Inflammatory macrophage (primary cell): ENCODE measurements at regions not wholly inside any gene's neighbourhood (a gene's known extent, or its start where the extent isn't known, plus 50 kb on each side); places are given as distances from the start of the nearest gene placed in this dataset.
"Not testable (repeated sequence)": the region's sequence is repeated elsewhere in the genome, so short reads cannot be mapped to it uniquely, and the experiment has no call there.

Source experiments
- DNase-seq, 2 donors: peaks; one replicate each; pipeline ENCODE4 v3.0.0-alpha.2; 2020 to 2022

DNA sequence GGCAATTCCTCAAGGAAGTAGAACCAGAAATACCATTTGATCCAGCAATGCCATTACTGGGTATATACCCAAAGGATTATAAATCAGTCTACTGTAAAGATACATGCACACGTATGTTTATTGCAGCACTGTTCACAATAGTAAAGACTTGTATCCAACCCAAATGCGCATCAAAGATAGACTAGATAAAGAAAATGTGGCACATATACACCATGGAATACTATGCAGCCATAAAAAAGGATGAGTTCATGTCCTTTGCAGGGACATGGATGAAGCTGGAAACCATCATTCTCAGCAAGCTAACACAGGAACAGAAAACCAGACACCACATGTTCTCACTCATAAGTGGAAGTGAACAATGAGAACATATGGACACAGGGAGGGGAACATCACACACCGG is 130.0 kb upstream of the HS3ST4 start:
- not testable (repeated sequence) for DNase-seq

DNA sequence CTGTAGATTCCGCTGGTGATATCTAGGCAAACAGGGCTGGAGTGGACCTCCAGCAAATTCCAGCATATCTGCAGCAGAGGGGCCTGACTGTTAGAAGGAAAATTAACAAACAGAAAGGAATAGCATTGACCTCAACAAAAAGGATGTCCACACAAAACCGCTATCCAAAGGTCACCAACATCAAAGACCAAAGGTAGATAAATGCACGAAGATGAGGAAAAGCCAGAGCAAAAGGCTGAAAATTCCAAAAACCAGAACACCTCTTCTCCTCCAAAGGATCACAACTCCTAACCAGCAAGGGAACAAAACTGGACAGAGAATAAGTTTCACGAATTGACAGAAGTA is 134.8 kb upstream of the HS3ST4 start:
- not testable (repeated sequence) for DNase-seq

DNA sequence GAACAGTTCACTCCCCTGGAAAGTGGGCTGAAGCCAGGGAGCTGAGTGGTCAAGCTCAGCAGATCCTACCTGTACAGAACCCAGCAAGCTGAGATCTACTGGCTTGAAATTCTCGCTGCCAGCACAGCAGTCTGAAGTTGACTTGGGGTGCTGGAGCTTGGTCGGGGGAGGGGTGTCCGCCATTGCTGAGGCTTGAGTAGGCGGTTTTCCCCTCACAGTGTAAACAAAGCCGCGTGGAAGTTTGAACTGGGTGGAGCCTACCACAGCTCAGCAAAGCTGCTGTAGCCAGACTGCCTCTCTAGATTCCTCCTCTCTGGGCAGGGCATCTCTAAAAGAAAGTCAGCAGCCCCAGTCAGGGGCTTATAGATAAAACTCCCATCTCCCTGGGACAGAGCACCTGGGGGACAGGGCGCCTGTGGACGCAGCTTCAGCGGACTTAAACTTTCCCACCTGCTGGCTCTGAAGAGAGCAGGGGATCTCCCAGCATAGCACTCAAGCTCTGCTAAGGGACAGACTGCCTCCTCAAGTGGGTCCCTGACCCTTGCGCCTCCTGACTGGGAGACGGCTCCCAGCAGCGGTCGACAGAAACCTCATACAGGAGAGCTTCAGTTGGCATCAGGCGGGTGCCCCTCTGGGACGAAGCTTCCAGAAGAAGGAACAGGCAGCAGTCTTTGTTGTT is 135.3 kb upstream of the HS3ST4 start:
- DNase-seq, result not testable (repeated sequence)

DNA sequence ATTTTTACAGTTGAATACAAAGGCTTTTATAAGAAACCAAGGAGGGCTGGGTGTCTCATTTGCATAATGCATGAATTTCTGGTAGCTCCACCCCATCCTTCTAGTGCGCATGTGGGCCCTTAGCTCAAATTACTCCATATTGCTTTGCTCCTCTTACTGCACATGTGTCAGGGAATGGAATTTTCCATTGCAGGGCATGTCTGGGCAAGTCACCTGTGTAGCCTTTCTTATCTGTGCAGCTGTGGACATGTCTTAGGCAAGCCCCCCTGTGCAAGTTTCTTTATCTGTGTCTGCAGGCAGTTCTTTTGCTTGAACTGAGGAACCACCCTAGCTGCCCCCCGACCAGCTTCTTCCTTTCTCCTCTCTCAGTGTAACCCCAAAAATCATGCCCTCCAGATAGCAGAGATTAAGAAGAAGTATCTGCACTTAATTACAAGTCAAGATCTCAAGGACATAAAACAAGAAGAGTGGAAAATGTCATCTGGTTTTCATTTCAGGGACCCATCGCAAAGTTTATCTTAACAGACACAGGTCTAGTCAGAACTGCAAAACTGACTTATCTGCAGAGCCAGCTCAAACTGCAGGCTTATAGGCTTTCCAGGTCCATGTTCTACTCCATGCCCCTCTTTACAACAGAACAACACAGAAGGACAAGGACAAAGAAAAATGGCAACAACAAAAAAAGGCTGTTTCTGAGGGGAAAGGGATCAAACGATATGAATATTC is 137.9 kb upstream of the HS3ST4 start:
- no peak for DNase-seq

DNA sequence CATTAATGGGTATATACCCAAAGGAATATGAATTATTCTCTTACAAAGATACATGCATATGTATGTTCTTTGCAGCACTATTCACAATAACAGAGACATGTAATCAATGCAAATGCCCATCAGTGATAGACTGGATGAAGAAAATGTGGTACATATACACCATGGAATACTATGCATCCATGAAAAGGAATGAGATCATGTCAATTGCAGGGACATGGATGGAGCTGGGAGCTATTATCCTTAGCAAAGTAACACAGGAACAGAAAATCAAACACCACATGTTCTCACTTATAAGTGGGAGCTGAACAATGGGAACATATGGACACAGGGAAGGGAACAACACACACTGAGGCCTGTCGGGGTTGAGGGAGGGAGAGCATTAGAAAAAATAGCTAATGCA is 141.1 kb upstream of the HS3ST4 start:
- DNase-seq, result no peak

DNA sequence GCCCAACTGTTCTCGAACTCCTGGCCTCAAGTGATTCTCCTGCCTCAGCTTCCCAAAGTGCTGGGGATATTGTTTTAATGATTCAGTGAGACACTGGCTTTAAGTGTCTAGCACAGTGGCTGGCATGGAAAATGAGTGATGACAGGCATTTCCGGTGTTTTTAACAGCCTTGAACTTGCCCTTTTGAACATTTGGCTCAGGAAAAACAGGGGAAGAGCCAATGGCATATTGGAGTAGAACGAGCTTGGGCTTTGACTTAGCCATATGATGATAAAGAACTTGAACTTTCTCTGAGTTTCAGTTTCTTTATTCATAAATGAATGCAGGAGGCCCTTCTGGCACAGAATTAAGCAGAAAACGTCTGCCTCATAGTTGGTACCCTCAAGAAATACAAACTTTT is 145.0 kb upstream of the HS3ST4 start:
- no peak for DNase-seq

DNA sequence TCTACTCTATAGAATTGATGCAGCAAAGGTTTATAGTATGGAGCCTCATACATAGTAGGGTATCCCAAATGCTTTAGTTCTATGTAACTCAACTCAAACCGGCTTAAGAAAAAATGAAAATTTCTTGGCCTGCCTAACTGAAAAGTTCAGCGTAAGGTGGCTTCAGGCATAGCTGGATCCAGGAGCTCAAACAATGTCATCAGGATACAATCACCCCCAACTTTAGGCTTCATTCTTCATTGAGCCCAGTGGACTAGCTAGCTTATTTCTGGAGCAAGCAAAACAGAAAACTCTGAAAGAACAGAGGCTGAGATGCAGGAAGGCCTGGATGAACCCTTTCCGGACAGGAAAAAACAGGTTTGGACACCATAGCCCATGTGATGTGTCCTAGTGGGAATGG is 147.5 kb upstream of the HS3ST4 start:
- no peak for DNase-seq

DNA sequence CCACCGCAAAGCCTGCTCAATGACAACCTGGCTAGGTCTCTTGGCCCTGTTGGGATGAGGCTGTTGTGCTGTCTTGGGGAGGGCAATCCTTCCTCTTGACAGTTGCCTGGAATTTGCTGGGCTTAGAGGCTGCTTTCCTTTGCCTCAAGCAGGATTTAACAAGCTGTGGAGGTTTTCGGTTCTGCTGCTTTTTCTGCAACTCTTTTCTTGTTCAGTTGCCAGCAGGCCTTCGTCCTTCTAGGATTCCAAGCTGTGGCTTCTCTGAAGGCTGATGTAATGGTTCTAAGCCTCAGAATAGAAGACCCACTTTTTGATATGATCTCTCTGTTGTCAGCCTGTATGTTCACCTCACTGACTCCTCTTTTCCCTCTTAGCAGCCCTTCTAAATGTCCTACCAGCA is 149.5 kb upstream of the HS3ST4 start:
- no peak for DNase-seq

DNA sequence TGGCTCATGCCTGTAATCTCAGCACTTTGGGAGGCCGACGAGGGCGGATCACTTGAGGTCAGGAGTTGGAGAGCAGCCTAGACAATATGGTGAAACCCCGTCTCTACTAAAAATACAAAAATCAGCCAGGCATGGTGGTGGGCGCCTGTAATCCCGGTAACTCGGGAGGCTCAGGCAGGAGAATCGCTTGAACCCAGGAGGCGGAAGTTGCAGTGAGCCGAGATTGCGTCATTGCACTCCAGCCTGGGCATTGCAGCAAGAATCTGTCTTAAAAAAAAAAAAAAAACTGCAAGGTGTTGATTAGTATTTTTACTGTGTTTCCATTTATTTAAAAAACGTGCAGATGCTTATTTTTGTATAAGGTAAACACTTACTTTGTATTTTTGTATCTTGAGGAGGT is 152.0 kb upstream of the HS3ST4 start:
- DNase-seq, result not testable (repeated sequence)

DNA sequence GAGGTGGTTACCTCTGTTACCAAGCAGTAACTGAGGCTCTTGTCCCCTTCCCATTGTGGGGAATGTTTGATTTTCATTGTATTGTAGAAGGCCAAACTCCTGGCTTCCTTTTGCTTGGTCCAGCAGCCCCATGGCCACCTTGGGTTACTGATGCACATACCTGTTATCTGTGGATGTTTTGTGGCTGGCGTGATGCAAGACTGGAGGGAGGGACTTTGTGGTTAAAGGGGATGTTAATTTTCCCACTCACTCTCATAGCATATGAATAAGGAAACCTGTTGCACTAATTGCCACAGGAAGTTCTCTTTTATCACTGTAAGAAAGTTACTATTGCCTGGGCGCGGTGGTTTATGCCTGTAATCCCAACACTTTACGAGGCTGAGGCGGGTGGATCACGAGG is 168.6 kb upstream of the HS3ST4 start:
- no peak for DNase-seq

DNA sequence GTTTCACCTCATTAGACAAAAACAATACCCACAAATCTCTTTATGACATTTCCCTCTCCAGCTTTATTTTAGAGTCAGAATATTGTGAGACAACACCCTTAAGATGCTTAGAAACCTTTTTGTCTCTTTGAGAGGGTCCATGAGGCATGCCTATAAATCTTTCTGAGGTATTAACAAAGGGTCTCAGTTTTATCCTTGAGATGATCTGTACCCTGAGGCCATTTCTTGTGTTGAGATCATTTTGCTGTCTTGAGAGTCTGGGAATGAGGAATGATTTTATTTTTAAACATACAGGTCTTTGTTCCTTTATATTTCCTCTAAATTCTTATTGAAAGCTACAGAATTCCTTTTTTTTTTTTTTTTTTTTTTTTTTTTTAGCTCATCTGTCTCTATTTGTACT is 179.7 kb upstream of the HS3ST4 start:
- DNase-seq, result no peak

DNA sequence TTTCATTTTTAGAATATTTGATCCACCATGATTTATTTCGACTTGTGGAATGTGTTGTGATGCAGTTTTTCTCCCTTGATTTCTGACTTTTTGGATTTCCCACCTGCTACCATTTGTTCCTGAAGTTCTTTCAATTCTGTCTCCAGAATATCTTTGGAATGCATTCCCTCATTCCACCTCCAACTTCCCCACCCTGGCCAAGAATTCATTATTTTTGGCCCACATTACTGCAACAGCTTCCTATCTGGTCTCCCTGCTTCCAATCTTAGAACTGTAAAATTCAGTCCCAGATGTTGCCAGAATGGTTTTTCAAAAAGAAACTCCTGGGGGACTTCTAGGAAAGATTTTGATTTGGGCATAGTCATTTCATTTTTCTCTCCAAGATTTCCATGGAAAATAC is 182.3 kb upstream of the HS3ST4 start:
- no peak for DNase-seq

DNA sequence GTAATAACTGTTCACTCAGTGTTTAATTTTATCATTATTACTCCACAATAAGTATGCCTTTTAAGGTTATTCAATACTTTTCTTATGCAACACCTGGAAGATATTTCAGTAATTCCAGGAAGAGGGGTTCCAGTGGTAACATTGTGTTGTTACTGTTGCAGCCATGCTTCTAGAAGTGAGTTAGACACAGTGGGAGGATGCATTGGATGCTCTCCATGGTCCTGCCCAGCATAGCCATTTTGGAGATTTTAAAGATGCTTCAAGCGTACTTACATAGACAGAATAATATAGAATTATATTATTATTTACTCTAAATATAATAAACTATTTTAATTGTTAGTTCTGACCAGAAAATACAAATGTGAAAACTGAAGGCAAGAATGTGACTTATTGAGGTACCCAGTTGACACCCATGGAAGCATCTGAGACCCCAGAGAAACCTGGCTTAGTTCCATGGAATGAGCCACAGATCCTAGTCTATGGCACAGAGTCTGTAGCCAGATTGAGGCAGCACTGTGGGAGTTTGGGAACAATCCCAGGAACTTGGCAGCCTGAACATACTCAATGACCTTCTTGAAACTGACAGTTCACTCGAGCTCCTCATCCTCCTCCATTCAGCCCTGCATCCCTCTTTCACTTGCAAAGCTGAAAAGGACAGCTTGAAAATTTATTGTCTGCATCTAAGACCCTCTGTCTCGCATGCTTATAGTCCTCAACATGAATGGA is 190.1 kb upstream of the HS3ST4 start:
- no peak for DNase-seq

DNA sequence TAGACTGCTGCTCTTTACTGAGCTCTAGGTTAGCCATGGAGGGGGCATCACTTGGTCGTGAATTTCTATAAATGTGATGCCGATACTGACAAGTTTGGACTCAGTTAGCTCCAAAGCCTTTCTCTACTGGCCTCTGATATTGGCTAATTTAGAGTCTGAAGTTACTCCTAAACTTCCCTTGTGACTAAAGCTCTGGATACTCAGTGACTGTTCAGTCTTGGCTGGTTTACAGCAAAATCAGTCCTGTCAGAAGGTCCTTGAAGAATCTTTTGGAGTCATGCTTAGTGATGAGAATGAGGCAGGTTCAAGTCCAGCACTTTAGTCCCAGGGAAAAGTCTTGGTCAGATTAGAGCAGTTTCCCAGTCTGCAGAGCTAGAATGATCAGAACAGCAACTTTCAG is 197.5 kb upstream of the HS3ST4 start:
- no peak for DNase-seq

DNA sequence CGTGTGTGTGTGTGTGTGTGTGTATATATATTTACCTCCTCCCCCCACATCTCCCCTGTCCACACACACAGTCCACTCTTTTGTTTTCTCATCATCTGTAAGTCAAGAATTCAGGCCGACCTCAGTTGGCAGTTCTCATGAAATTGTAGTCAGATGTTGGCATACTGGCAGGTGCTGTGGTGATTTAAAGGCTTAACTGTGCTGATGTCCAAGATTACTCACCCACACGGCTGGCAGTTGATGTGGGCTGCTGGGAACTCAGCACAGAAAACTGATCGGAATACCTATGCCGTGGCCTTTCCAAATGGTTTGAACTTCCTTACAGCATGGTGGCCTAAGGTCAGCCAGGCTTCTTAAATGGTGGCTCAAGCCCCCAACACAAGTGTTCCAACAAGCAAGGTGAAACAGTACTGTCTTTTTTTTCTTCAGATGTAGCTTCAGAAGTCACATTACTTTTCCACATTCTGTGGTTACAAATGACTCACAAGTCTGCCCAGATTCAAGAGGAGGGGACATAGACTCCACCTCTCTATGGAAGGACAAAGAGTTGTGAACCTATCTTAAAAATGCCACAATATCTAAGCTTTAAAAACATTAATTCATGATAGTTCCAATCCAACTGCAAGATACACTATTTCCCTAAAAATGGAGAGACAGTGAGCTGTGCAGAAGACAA is 198.5 kb upstream of the HS3ST4 start:
- DNase-seq, result no peak

DNA sequence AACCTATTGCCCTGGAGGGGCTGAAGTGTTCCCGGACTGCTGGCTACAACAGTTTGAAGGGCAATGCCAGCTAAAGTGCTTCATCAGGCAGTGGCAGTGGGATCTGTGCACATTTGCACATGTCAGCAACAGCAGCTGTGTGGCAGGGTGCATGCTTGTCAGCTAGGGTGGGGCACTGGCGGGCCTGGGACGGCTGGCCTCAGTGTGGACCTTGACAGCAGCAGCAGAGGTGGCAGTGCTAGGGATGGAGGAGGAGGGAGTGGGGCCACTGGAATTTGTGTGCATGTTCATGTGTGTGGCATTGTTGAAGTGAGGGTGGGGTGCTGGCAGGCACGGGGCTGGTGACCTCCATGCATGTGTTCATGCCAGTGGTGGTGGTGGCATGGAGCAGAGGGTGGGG is 203.3 kb upstream of the HS3ST4 start:
- DNase-seq, result no peak

DNA sequence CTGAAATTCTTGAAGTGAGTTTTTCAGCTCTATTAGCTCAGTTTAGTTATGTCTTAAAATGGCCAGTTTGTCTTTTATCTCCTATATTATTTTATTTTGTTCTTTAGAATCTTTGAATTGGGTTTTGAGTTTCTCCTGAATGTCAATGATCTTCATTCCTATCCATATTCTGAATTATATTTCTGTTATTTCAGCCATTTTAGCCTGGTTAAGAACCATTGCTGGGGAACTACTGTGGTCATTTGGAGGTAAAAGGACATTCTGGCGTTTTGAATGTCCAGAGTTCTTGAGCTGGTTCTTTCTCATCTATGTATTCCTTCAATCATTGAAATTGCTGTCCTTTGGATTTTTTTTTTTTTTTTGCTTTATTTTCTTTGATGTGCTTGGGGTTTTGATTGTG is 203.9 kb upstream of the HS3ST4 start:
- DNase-seq, result no peak

DNA sequence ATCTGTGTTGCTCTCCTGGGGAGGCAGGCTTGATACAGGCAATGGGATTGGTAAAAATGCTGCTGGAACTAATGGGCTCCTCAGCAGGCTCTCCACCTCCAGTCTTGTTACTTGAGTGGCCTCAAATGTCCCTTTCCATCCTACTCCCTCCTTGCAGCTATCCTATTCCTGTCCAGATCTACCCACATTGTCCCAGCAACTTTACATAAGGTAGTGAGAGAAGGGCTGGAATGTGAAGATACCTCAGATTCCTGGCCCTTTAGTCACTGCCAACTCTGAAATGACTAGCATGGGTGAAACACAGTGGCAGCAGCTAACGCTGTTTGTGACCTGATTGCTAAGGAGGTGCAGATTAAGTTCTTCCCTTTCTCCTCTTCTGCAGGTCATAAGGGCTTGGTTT is 210.1 kb upstream of the HS3ST4 start:
- DNase-seq, result no peak

DNA sequence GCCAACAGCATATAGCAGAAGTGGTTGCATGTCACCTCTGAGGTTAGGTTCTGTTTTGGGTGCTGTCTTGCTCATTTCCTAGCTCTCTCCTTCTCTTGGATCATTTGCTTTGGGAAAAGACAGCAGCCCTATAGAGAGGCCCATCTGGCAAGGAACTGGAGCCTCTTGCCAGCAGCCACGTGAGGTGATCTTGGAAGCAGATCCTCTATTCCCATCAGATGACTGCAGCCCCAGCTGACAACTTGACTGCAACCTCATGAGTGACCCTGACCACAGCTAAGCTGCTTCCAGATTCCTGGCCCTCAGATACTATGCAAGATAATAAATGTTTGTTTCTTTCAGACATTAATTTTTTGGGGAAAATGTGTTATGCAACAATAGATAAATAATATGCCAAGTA is 213.3 kb upstream of the HS3ST4 start:
- no peak for DNase-seq

DNA sequence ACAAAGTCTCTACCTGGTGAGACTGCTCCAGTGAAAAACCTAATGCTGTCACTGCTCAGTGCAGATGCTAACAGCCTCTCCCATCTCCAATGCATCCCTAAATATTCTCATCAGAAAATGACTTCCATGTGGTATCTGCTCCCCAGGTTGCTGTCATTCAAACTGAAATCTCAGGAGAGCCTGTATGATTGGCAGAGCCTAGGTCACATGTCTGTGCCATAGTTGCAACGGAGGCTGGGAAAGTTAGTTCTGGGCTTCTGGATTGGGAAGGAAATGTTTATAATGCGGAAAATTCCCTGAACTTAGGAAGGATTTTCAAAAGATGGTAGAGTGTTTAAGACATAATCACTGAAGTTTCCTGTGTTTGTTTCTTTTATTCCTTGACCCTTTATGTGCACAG is 206.4 kb upstream of the ZKSCAN2 start:
- no peak for DNase-seq

DNA sequence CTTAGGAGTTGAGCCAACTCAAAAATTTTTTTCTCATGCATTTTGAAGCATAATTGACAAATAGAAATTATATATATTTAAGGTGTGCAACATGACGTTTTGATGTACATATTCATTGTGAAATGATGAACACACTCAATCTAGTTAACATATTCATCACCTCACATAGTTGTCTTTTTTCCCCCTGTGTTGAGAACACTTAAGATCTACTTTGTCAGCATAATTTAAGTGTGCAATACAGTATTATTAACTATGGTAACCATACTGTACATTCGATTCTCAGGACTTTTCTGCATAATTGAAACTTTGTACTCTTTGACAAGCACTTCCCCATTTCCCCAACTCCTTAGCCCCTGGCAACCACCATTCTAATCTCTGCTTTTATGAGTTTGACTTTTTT is 192.2 kb upstream of the ZKSCAN2 start:
- DNase-seq, result no peak

DNA sequence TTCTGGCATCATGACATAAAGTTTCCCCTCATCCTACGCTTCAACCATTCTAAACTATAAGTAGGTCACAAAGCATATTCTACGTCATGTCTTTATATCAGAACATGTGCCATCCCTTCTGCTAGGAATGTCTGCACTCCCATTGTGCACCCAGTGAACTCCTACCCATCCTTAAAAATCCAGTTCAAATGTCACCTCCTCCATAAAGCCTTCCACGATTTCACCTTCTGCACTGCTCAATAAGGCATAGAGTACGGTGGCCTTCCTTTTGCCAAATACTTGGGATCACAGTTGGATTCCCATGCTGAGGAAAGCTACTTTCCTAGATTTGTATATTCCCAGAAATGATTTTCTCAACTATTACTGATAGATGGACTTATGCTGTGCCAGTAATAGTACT is 186.3 kb upstream of the ZKSCAN2 start:
- DNase-seq, result no peak

DNA sequence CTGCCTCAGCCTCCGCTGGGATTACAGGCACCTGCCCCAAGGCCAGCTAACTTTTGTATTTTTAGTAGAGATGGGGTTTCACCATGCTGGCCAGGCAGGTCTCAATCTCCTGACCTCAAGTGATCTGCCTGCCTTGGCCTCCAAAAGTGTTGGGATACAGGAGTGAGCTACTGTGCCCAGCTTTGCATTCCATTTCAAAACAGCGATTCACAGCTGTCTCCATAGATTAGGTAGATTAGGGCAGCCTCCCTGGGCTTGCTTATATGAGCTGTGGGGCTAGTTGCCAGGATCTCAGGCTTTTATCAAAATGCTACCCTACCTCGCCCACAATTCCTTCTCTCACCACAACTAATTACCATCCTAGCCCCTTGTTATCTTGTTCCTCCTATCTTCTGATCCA is 176.4 kb upstream of the ZKSCAN2 start:
- DNase-seq, result no peak

DNA sequence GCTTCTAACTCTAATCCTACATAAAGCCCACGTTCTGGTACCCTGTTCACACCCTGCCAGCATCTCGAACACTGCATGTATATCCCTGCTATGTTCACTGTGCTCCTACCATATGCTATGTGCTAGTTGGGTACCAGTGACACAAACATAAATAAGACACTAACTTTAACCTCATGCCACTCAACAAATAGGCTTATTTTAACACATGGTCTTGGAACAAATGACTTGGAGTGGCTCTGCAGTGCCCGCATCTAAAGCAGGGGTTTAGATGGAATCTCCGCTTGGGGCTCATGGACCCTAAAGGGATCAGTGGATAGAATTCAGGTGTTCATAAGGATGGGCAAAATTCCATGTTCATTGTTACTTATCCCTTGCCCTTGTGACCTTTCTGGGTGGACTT is 175.7 kb upstream of the ZKSCAN2 start:
- no peak for DNase-seq
